Ramos (cell line): ENCODE measurements at regions not wholly inside any gene's neighbourhood (a gene's known extent, or its start where the extent isn't known, plus 50 kb on each side); places are given as distances from the start of the nearest gene placed in this dataset.

ENCODE experiments used
- in situ Hi-C: fragments of 300-500 bp; cut with MboI; formaldehyde crosslinking; loops from one replicate; pipeline ENCODE4 v1.14.3; 2022; ENCODE audit warnings: low sequenced_read_pairs; ENCODE audit not compliant: unreplicated experiment

- in situ Hi-C loops: no loop called here
These were observed 128.1 kb upstream of the IL12A start for GRCh38 chr3:159860269-159861116.

- in situ Hi-C loops: no loop called here
These were observed 127.2 kb upstream of the IL12A start for GRCh38 chr3:159861369-159861987.

- in situ Hi-C loops: no loop called here
These were observed 123.5 kb upstream of the IL12A start for GRCh38 chr3:159865041-159865579.

- in situ Hi-C loops: no loop called here
These were observed 122.4 kb upstream of the IL12A start for GRCh38 chr3:159866201-159866746.

GRCh38 chr3:159867372-159867771 lies 121.3 kb upstream of the IL12A start:
- in situ Hi-C loops: no loop called here

- in situ Hi-C loops: no loop called here
These were observed 117.9 kb upstream of the IL12A start for GRCh38 chr3:159870723-159871122.

- in situ Hi-C loops: no loop called here
These were observed 116.1 kb upstream of the IL12A start for GRCh38 chr3:159872374-159873109.

GRCh38 chr3:159875116-159875515 lies 113.5 kb upstream of the IL12A start:
- in situ Hi-C loops: loop anchor here (25.0 kb wide), 1 partner anchor 612 kb away; no protein-coding TSS in a partner anchor

GRCh38 chr3:159877924-159878323 lies 110.7 kb upstream of the IL12A start:
- in situ Hi-C loops: loop anchor here (25.0 kb wide), 1 partner anchor 609 kb away; no protein-coding TSS in a partner anchor

- in situ Hi-C loops: loop anchor here (25.0 kb wide), 1 partner anchor 608 kb away; no protein-coding TSS in a partner anchor
These were observed 109.5 kb upstream of the IL12A start for GRCh38 chr3:159879146-159879545.

GRCh38 chr3:159879598-159879997 lies 109.0 kb upstream of the IL12A start:
- in situ Hi-C loops: loop anchor here (25.0 kb wide), 1 partner anchor 608 kb away; no protein-coding TSS in a partner anchor

- in situ Hi-C loops: loop anchor here (25.0 kb wide), 1 partner anchor 606 kb away; no protein-coding TSS in a partner anchor
These were observed 107.4 kb upstream of the IL12A start for GRCh38 chr3:159881208-159881607.

GRCh38 chr3:159881828-159882309 lies 106.8 kb upstream of the IL12A start:
- in situ Hi-C loops: loop anchor here (25.0 kb wide), 1 partner anchor 605 kb away; no protein-coding TSS in a partner anchor

- in situ Hi-C loops: loop anchor here (25.0 kb wide), 1 partner anchor 605 kb away; no protein-coding TSS in a partner anchor
These were observed 106.3 kb upstream of the IL12A start for GRCh38 chr3:159882367-159882766.

GRCh38 chr3:159882790-159883779 lies 105.5 kb upstream of the IL12A start:
- in situ Hi-C loops: loop anchor here (25.0 kb wide), 1 partner anchor 604 kb away; no protein-coding TSS in a partner anchor

GRCh38 chr3:159884661-159885402 lies 103.8 kb upstream of the IL12A start:
- in situ Hi-C loops: loop anchor here (25.0 kb wide), 1 partner anchor 602 kb away; no protein-coding TSS in a partner anchor

- in situ Hi-C loops: loop anchor here (25.0 kb wide), 1 partner anchor 601 kb away; no protein-coding TSS in a partner anchor
These were observed 102.6 kb upstream of the IL12A start for GRCh38 chr3:159886050-159886449.

- in situ Hi-C loops: loop anchor here (25.0 kb wide), 1 partner anchor 601 kb away; no protein-coding TSS in a partner anchor
These were observed 102.1 kb upstream of the IL12A start for GRCh38 chr3:159886530-159886929.
